ENCODE measurements at regions not wholly inside any gene's neighbourhood (a gene's known extent, or its start where the extent isn't known, plus 50 kb on each side); places are given as distances from the start of the nearest gene placed in this dataset.

GRCh38 chr14:103201801-103202200 lies 78.5 kb downstream of the TNFAIP2 start:
- Histone ChIP-seq H3K9me3 (ENCODE audit: control insufficient read depth, insufficient read depth, low read depth, low read length) (no peaks in the 10 kb centered on the region), H3K4me1 (ENCODE audit: control insufficient read depth, insufficient read depth, low read length) (no peaks in the 10 kb centered on the region; the same call in 1 of the 2 replicates), H3K36me3 (ENCODE audit: control insufficient read depth in 2 of 2, insufficient read depth in 1 of 2, low read length in 2 of 2) (no peaks in the 10 kb centered on the region), H3K4me3 (ENCODE audit: low read depth, low read length) (no peak overlapping the region), H3K27ac (ENCODE audit: extremely low read depth, low read depth, low read length) (no peak overlapping the region)
- no peak for TF ChIP-seq ZNF600 (tag by site-specific recombination; IDR thresholded peaks at IDR 0.05)
- TF ChIP-seq RBAK (tag by site-specific recombination; IDR thresholded peaks at IDR 0.05), result no peak
- no peak for TF ChIP-seq ZNF335 (tag by site-specific recombination; conservative IDR thresholded peaks at IDR 0.05)
- no peak for TF ChIP-seq ZNF585B (tag by site-specific recombination; IDR thresholded peaks at IDR 0.05)
- TF ChIP-seq ZNF488 (tag by site-specific recombination; IDR thresholded peaks at IDR 0.05), result no peak
- TF ChIP-seq ZNF157 (tag by site-specific recombination; IDR thresholded peaks at IDR 0.05), result no peak
- no peak for TF ChIP-seq MZF1 (tag by site-specific recombination; IDR thresholded peaks at IDR 0.05; ENCODE audit: borderline replicate concordance)
- TF ChIP-seq ZNF549 (tag by site-specific recombination; IDR thresholded peaks at IDR 0.05), result no peak
- TF ChIP-seq ZNF561 (tag by site-specific recombination; IDR thresholded peaks at IDR 0.05; ENCODE audit: borderline replicate concordance), result no peak
- no peak for TF ChIP-seq ZSCAN18 (tag by site-specific recombination; IDR thresholded peaks at IDR 0.05)
- TF ChIP-seq KLF8 (tag by site-specific recombination; IDR thresholded peaks at IDR 0.05), result no peak
- no peak for TF ChIP-seq ZNF324 (tag by site-specific recombination; IDR thresholded peaks at IDR 0.05)
- no peak for TF ChIP-seq ZNF138 (tag by site-specific recombination; IDR thresholded peaks at IDR 0.05; ENCODE audit: borderline replicate concordance)
- no peak for TF ChIP-seq ZSCAN30 (tag by site-specific recombination; IDR thresholded peaks at IDR 0.05)
- TF ChIP-seq ZNF843 (tag by site-specific recombination; IDR thresholded peaks at IDR 0.05), result no peak
- TF ChIP-seq ZBTB8A (tag by site-specific recombination; IDR thresholded peaks at IDR 0.05), result no peak
- no peak for TF ChIP-seq ZSCAN4 (tag by site-specific recombination; IDR thresholded peaks at IDR 0.05)
- POLR2A ChIA-PET, result no interaction called here
- CTCF ChIA-PET, result interaction anchor here (0.6 to 1.5 kb wide), 2 partner anchors 17 to 21 kb away, joined by 3 to 5 read pairs; no protein-coding TSS in a partner anchor

GRCh38 chr14:103204852-103205540 lies 81.7 kb downstream of the TNFAIP2 start:
- ChIA-PET CTCF (interaction anchor here (1.1 kb wide), 2 partner anchors 21 to 126 kb away, joined by 3 to 7 read pairs; no protein-coding TSS in a partner anchor), POLR2A (interaction anchor here (0.6 kb wide), 1 partner anchor 1318 kb away, joined by 12 read pairs; no protein-coding TSS in a partner anchor)
- no peak overlapping the region for H3K27ac ChIP-seq (ENCODE audit: extremely low read depth, low read depth, low read length)
- no peaks in the 10 kb centered on the region for H3K36me3 ChIP-seq (ENCODE audit: control insufficient read depth in 2 of 2, insufficient read depth in 1 of 2, low read length in 2 of 2)
- H3K9me3 ChIP-seq (ENCODE audit: control insufficient read depth, insufficient read depth, low read depth, low read length), result no peaks in the 10 kb centered on the region
- no peak overlapping the region for H3K4me3 ChIP-seq (ENCODE audit: low read depth, low read length)
- H3K4me1 ChIP-seq (ENCODE audit: control insufficient read depth, insufficient read depth, low read length), result no peaks in the 10 kb centered on the region
- TF ChIP-seq ZNF169 (tag by site-specific recombination; IDR thresholded peaks at IDR 0.05) (peak; percentile 94), TSHZ1 (tag by site-specific recombination; IDR thresholded peaks at IDR 0.05; ENCODE audit: borderline replicate concordance) (0 out of 2 replicates have a peak, but pooled peaks have one; percentile 37), ZNF211 (tag by site-specific recombination; IDR thresholded peaks at IDR 0.05; ENCODE audit: low read depth) (0 out of 2 replicates have a peak, but pooled peaks have one; percentile 30), KLF17 (tag by site-specific recombination; IDR thresholded peaks at IDR 0.05) (0 out of 2 replicates have a peak, but pooled peaks have one; percentile 47), SETDB1 (IDR thresholded peaks at IDR 0.05; ENCODE audit: insufficient read length, low read length) (peak; percentile 100), ZNF639 (tag by site-specific recombination; IDR thresholded peaks at IDR 0.05) (0 out of 2 replicates have a peak, but pooled peaks have one; percentile 65), RBAK (tag by site-specific recombination; IDR thresholded peaks at IDR 0.05) (peak; percentile 56; the same call in 1 of the 2 replicates), ZNF311 (tag by site-specific recombination; IDR thresholded peaks at IDR 0.05; ENCODE audit: borderline replicate concordance) (peak; percentile 95), GLI4 (tag by site-specific recombination; IDR thresholded peaks at IDR 0.05) (no peak)

Measured in HEK293 (cell line).